ENCODE measurements at regions not wholly inside any gene's neighbourhood (a gene's known extent, or its start where the extent isn't known, plus 50 kb on each side); places are given as distances from the start of the nearest gene placed in this dataset.

DNA sequence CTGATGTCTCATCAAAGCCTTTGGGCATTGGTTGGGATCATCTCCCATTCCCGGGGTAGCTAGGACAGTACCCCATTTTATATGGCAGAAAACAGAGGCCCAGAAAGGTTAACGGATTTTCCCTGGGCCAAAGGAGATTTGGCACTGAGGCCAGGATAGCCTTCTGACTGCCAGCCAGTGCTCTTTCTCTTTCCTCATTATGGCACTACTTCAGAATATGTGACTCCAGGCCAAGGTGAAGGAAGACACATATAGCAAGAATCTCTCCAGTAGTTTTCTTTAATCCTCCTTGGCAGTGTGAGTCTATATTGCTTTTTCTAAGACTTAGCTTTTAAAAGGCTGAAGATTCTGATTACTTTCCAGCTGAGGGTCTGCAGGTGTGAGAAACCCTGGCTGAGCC, 94.8 kb upstream of the AMOTL1 start:
- Mint-ChIP-seq H3K36me3 (no peaks in the 10 kb centered on the region), H3K4me1 (no peaks in the 10 kb centered on the region), H3K27ac (no peak overlapping the region), H3K9me3 (peaks cover 5 to 28% (median 14%) of the 10 kb centered on the region in 7 donors), H3K27me3 (ENCODE audit: low read depth in 3 of 3) (peaks cover 0 to 1% (median 0%) of the 10 kb centered on the region in 3 donors), H3K4me3 (no peak overlapping the region)
- H3K9ac ChIP-seq (ENCODE audit: insufficient read depth, low read length, poor library complexity, severe bottlenecking) = no peak overlapping the region
- no peak for DNase-seq
- TF ChIP-seq, protein P1, sequence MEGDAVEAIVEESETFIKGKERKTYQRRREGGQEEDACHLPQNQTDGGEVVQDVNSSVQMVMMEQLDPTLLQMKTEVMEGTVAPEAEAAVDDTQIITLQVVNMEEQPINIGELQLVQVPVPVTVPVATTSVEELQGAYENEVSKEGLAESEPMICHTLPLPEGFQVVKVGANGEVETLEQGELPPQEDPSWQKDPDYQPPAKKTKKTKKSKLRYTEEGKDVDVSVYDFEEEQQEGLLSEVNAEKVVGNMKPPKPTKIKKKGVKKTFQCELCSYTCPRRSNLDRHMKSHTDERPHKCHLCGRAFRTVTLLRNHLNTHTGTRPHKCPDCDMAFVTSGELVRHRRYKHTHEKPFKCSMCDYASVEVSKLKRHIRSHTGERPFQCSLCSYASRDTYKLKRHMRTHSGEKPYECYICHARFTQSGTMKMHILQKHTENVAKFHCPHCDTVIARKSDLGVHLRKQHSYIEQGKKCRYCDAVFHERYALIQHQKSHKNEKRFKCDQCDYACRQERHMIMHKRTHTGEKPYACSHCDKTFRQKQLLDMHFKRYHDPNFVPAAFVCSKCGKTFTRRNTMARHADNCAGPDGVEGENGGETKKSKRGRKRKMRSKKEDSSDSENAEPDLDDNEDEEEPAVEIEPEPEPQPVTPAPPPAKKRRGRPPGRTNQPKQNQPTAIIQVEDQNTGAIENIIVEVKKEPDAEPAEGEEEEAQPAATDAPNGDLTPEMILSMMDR (IDR thresholded peaks at IDR 0.05) = no peak
- no peak overlapping the region for H3K4me3 ChIP-seq (replicated peaks in 1 of 3; ENCODE audit: low read depth in 2 of 3, low read length in 3 of 3)
- H4K20me1 ChIP-seq (ENCODE audit: insufficient read depth, low read length) = no peaks in the 10 kb centered on the region
- H2AFZ ChIP-seq (ENCODE audit: insufficient read depth, low read depth, low read length, poor library complexity, severe bottlenecking) = no peak overlapping the region
- no peaks in the 10 kb centered on the region for H3K36me3 ChIP-seq (replicated peaks in 1 of 2; ENCODE audit: control insufficient read depth in 1 of 2, insufficient read depth in 2 of 2, low read length in 2 of 2)
- H3K4me2 ChIP-seq (replicated peaks; ENCODE audit: extremely low read depth, low read length, poor library complexity, severe bottlenecking) = no peak overlapping the region
- WGBS (ENCODE audit: insufficient coverage) = 100% methylated on average over 2 of the region's 2 CpGs
- no peak overlapping the region for H3K27ac ChIP-seq (ENCODE audit: low read depth in 1 of 2, low read length in 2 of 2)
- peaks cover 4 to 16% of the 10 kb centered on the region in 2 donors for H3K9me3 ChIP-seq (replicated peaks in 1 of 2; ENCODE audit: control insufficient read depth in 1 of 2, insufficient read depth in 1 of 2, low read length in 2 of 2)
- intact Hi-C loops (cut with micrococcal nuclease) = no loop called here
- no peaks in the 10 kb centered on the region for H3K27me3 ChIP-seq (ENCODE audit: control insufficient read depth in 2 of 2, insufficient read depth in 2 of 2, low read length in 2 of 2)
- H3K4me1 ChIP-seq (ENCODE audit: control insufficient read depth in 1 of 2, insufficient read depth in 2 of 2, low read length in 2 of 2) = no peaks in the 10 kb centered on the region
- no peaks in the 10 kb centered on the region for H3K79me2 ChIP-seq (ENCODE audit: insufficient read depth, low read length)

DNA sequence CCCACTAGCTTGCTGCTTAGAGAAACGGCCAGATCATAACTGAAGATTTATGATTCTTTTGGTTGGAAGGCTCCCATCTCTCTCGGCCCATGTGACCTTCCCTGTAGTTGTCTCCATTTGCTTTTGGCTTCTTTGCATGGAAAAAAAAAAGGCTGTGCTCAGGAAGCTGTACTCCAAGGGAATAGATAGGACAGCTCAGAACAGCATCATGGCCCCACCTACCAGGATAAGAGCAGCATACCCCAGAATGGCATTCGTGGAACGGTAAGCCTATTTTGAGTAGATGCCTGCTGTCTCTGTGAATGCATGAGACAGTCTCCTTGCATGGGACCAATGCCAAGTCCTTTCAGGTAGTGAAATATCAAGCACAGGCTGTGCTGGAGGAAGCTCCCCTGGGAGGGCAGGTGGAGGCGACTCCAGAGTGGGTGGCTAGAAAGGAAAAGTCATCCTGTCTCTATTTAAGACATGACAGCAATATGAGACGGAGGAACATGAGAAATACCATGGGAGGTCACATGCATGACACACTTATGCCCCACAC, 94.1 kb upstream of the AMOTL1 start:
- Histone ChIP-seq H3K79me2 (ENCODE audit: insufficient read depth, low read length) (no peaks in the 10 kb centered on the region), H4K20me1 (ENCODE audit: insufficient read depth, low read length) (no peaks in the 10 kb centered on the region), H3K4me3 (replicated peaks in 1 of 3; ENCODE audit: low read depth in 2 of 3, low read length in 3 of 3) (no peak overlapping the region), H3K27me3 (ENCODE audit: control insufficient read depth in 2 of 2, insufficient read depth in 2 of 2, low read length in 2 of 2) (no peaks in the 10 kb centered on the region), H3K27ac (ENCODE audit: low read depth in 1 of 2, low read length in 2 of 2) (no peak overlapping the region), H3K4me1 (ENCODE audit: control insufficient read depth in 1 of 2, insufficient read depth in 2 of 2, low read length in 2 of 2) (no peaks in the 10 kb centered on the region), H2AFZ (ENCODE audit: insufficient read depth, low read depth, low read length, poor library complexity, severe bottlenecking) (no peak overlapping the region), H3K9ac (ENCODE audit: insufficient read depth, low read length, poor library complexity, severe bottlenecking) (no peak overlapping the region), H3K9me3 (replicated peaks in 1 of 2; ENCODE audit: control insufficient read depth in 1 of 2, insufficient read depth in 1 of 2, low read length in 2 of 2) (peaks cover 4 to 16% of the 10 kb centered on the region in 2 donors), H3K4me2 (replicated peaks; ENCODE audit: extremely low read depth, low read length, poor library complexity, severe bottlenecking) (no peak overlapping the region), H3K36me3 (replicated peaks in 1 of 2; ENCODE audit: control insufficient read depth in 1 of 2, insufficient read depth in 2 of 2, low read length in 2 of 2) (no peaks in the 10 kb centered on the region)
- Mint-ChIP-seq H3K27ac (no peak overlapping the region), H3K4me3 (no peak overlapping the region), H3K27me3 (ENCODE audit: low read depth in 3 of 3) (peaks cover 0 to 1% (median 0%) of the 10 kb centered on the region in 3 donors), H3K9me3 (peaks cover 5 to 29% (median 14%) of the 10 kb centered on the region in 7 donors), H3K36me3 (no peaks in the 10 kb centered on the region), H3K4me1 (no peaks in the 10 kb centered on the region)
- intact Hi-C loops (cut with micrococcal nuclease) = no loop called here
- 100% methylated on average over 3 of the region's 6 CpGs for WGBS (ENCODE audit: insufficient coverage)
- DNase-seq = no peak
- TF ChIP-seq, protein P1 (IDR thresholded peaks at IDR 0.05) = no peak

Measured in CD14-positive monocyte (primary cell).